ENCODE measurements at regions not wholly inside any gene's neighbourhood (a gene's known extent, or its start where the extent isn't known, plus 50 kb on each side); places are given as distances from the start of the nearest gene placed in this dataset.

DNA sequence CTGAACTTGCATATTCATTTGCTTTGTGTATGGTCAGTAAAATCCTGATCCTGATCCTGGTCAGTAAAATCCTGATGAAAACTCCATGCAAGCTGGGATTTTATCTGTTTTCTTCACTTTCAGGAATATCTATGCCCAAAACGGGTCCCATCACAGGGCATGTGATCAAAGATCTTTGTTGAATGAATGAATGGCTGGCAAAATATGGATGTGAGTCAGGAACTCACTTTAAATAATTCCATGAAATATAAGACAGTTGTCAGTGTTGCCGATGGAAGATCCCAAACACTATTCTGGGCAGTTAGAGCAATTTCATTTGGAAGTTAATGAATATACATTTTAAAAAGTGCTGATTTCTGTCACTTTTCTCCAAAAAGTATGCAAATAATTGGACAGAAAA is 598.4 kb downstream of the GBA3 start:
- Histone ChIP-seq H3K36me3 (ENCODE audit: control insufficient read depth, insufficient read depth, low read length) (no peaks in the 10 kb centered on the region), H3K14ac (replicated peaks; ENCODE audit: low read depth, low read length) (no peak overlapping the region), H3K4me3 (ENCODE audit: insufficient read depth, low read depth, low read length) (no peak overlapping the region), H4K8ac (ENCODE audit: low read depth in 2 of 2, low read length in 2 of 2) (no peak overlapping the region), H2BK15ac (ENCODE audit: low read depth, low read length) (no peak overlapping the region), H3K23ac (ENCODE audit: low read depth, low read length) (no peak overlapping the region), H3K4ac (ENCODE audit: low read depth, low read length) (no peak overlapping the region), H4K5ac (ENCODE audit: low read depth, low read length) (no peak overlapping the region), H3K9ac (ENCODE audit: low read depth, low read length) (no peak overlapping the region), H3K79me1 (ENCODE audit: low read depth in 1 of 2, low read length in 2 of 2) (no peaks in the 10 kb centered on the region), H3K9me3 (ENCODE audit: control insufficient read depth, insufficient read depth, low read length) (no peaks in the 10 kb centered on the region), H3K56ac (ENCODE audit: extremely low read depth, insufficient read depth, low read length) (no peak overlapping the region), H2BK5ac (ENCODE audit: low read depth, low read length, poor library complexity, severe bottlenecking) (no peak overlapping the region), H3K18ac (ENCODE audit: low read depth, low read length) (no peak overlapping the region), H3K4me2 (ENCODE audit: low read depth, low read length) (no peak overlapping the region), H4K20me1 (ENCODE audit: insufficient read depth, low read length) (no peaks in the 10 kb centered on the region), H2AFZ (replicated peaks; ENCODE audit: low read length, poor library complexity) (no peak overlapping the region), H2BK120ac (ENCODE audit: low read depth, low read length) (no peak overlapping the region), H2BK20ac (ENCODE audit: low read depth, low read length) (no peak overlapping the region), H2AK5ac (ENCODE audit: low read depth, low read length) (no peak overlapping the region), H4K91ac (ENCODE audit: insufficient read depth, low read depth, low read length) (no peak overlapping the region), H2AK9ac (replicated peaks; ENCODE audit: low read depth, low read length, poor library complexity) (no peak overlapping the region), H3K4me1 (ENCODE audit: control insufficient read depth, insufficient read depth, low read length) (no peaks in the 10 kb centered on the region), H3K27ac (ENCODE audit: insufficient read depth, low read length) (no peak overlapping the region), H3K9me1 (ENCODE audit: insufficient read depth, low read length) (no peaks in the 10 kb centered on the region), H3K27me3 (ENCODE audit: control insufficient read depth, insufficient read depth, low read length) (no peaks in the 10 kb centered on the region)
- no CpG with 5 or more reads among the region's 2 CpGs for WGBS, 2 experiments (ENCODE audit: extremely low coverage in 2 of 2, insufficient read length in 1 of 2)
- no peak for ATAC-seq (ENCODE audit: low read depth)
- intact Hi-C loops (cut with micrococcal nuclease) (no loop called here), in situ Hi-C loops (cut with MboI; ENCODE audit: low sequenced_read_pairs) (no loop called here), dilution Hi-C loops (cut with HindIII; ENCODE audit: low sequenced_read_pairs, unreplicated experiment) (no loop called here)
- DNase-seq: no peak
- no TSS peak for BruUV-seq (replicated peaks)
- ChIA-PET CTCF (no interaction called here), POLR2A (ENCODE audit: unreplicated experiment) (no interaction called here)
- TF ChIP-seq MAZ (IDR thresholded peaks at IDR 0.05; ENCODE audit: borderline replicate concordance, low read depth, low read length): no peak
- TF ChIP-seq, protein P1, sequence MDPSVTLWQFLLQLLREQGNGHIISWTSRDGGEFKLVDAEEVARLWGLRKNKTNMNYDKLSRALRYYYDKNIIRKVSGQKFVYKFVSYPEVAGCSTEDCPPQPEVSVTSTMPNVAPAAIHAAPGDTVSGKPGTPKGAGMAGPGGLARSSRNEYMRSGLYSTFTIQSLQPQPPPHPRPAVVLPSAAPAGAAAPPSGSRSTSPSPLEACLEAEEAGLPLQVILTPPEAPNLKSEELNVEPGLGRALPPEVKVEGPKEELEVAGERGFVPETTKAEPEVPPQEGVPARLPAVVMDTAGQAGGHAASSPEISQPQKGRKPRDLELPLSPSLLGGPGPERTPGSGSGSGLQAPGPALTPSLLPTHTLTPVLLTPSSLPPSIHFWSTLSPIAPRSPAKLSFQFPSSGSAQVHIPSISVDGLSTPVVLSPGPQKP (IDR thresholded peaks at IDR 0.05; ENCODE audit: borderline replicate concordance, low read depth, low read length): no peak
- no peak for TF ChIP-seq CHD1 (IDR thresholded peaks at IDR 0.05; ENCODE audit: low read depth, low read length)
- TF ChIP-seq SMC3 (IDR thresholded peaks at IDR 0.05; ENCODE audit: low read depth, low read length): no peak
- no peak for TF ChIP-seq RAD21 (IDR thresholded peaks at IDR 0.05; ENCODE audit: low read length)
- no peak for TF ChIP-seq CEBPB (IDR thresholded peaks at IDR 0.05; ENCODE audit: low read depth, low read length)
- TF ChIP-seq FOS (IDR thresholded peaks at IDR 0.05; ENCODE audit: low read depth, low read length): no peak
- TF ChIP-seq MAFK (IDR thresholded peaks at IDR 0.05; ENCODE audit: low read depth, low read length): no peak
- TF ChIP-seq MXI1 (IDR thresholded peaks at IDR 0.05; ENCODE audit: borderline replicate concordance, low read depth, low read length): no peak
- TF ChIP-seq, protein P2, sequence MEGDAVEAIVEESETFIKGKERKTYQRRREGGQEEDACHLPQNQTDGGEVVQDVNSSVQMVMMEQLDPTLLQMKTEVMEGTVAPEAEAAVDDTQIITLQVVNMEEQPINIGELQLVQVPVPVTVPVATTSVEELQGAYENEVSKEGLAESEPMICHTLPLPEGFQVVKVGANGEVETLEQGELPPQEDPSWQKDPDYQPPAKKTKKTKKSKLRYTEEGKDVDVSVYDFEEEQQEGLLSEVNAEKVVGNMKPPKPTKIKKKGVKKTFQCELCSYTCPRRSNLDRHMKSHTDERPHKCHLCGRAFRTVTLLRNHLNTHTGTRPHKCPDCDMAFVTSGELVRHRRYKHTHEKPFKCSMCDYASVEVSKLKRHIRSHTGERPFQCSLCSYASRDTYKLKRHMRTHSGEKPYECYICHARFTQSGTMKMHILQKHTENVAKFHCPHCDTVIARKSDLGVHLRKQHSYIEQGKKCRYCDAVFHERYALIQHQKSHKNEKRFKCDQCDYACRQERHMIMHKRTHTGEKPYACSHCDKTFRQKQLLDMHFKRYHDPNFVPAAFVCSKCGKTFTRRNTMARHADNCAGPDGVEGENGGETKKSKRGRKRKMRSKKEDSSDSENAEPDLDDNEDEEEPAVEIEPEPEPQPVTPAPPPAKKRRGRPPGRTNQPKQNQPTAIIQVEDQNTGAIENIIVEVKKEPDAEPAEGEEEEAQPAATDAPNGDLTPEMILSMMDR (conservative IDR thresholded peaks at IDR 0.05; ENCODE audit: low read depth, low read length): no peak
- no peak for TF ChIP-seq POLR2A (IDR thresholded peaks at IDR 0.05; ENCODE audit: low read depth, low read length)
- TF ChIP-seq, protein P3, sequence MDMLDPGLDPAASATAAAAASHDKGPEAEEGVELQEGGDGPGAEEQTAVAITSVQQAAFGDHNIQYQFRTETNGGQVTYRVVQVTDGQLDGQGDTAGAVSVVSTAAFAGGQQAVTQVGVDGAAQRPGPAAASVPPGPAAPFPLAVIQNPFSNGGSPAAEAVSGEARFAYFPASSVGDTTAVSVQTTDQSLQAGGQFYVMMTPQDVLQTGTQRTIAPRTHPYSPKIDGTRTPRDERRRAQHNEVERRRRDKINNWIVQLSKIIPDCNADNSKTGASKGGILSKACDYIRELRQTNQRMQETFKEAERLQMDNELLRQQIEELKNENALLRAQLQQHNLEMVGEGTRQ (IDR thresholded peaks at IDR 0.05; ENCODE audit: low read depth, low read length): no peak
- no peak for TF ChIP-seq BHLHE40 (IDR thresholded peaks at IDR 0.05; ENCODE audit: low read depth, low read length)
- no peak for TF ChIP-seq RCOR1 (IDR thresholded peaks at IDR 0.05; ENCODE audit: insufficient replicate concordance, low read length)
- no peak for TF ChIP-seq RFX5 (IDR thresholded peaks at IDR 0.05; ENCODE audit: low read depth, low read length)
